ENCODE measurements at regions not wholly inside any gene's neighbourhood (a gene's known extent, or its start where the extent isn't known, plus 50 kb on each side); places are given as distances from the start of the nearest gene placed in this dataset.
"Not testable (repeated sequence)": the region's sequence is repeated elsewhere in the genome, so short reads cannot be mapped to it uniquely, and the experiment has no call there.

DNA sequence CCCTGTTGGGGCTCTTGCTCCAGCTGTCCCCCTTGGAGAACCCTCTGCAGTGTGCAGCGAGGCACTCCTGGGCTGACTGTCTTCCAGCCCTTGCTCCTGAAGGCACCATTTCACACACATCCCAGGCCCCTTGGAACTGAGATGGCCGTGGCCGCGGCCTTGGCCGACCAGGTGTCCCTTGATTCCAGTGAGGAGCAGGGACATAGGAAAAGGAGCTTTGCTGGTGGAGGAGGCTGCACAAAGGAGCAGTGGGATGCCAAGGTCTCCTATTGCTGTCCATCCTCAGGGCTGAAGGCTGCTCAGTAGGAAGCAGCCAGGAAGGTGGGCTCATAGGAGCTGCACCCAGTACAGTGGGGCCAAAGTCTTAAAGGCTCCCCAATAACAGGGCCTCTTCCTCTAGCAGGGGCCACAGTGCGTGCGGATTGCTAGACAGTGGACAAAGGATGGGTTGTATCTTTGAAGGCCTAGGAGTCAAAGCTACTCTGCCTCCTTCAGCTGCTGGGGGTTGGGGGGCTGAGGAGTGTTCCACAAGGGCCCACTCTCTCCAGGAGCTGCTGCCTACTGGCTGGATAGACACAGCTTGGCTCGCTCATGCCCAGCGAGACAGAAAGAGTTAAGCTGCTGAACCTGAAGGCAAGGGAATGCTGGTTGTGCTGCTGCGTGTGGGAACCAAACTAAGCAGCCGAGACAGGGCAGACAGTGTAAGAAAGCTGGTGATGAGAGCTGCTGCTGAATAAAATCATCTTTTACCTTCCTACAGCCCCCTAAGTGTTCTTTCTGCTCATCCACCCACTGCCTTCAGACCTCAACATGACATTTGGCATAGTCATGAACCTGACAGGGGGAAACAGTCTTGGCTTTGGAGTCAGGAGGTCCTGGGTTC is 891.9 kb upstream of the ZNF722 start:
- no peak for DNase-seq

DNA sequence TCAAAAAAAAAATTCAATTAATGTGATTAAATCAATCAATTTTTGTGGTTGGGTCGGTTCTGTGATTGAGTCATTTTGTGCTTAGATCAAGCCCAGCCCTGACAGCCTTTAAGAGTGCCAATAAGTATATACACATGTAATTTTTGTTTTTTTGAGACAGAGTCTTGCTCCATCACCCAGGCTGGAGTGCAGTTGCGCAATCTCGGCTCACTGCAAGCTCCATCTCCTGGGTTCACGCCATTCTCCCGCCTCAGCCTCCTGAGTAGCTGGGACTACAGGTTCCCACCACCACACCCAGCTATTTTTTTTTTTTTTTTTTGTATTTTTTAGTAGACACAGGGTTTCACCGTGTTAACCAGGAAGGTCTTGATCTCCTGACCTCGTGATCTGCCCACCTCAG is 887.1 kb upstream of the ZNF722 start:
- DNase-seq: not testable (repeated sequence)

DNA sequence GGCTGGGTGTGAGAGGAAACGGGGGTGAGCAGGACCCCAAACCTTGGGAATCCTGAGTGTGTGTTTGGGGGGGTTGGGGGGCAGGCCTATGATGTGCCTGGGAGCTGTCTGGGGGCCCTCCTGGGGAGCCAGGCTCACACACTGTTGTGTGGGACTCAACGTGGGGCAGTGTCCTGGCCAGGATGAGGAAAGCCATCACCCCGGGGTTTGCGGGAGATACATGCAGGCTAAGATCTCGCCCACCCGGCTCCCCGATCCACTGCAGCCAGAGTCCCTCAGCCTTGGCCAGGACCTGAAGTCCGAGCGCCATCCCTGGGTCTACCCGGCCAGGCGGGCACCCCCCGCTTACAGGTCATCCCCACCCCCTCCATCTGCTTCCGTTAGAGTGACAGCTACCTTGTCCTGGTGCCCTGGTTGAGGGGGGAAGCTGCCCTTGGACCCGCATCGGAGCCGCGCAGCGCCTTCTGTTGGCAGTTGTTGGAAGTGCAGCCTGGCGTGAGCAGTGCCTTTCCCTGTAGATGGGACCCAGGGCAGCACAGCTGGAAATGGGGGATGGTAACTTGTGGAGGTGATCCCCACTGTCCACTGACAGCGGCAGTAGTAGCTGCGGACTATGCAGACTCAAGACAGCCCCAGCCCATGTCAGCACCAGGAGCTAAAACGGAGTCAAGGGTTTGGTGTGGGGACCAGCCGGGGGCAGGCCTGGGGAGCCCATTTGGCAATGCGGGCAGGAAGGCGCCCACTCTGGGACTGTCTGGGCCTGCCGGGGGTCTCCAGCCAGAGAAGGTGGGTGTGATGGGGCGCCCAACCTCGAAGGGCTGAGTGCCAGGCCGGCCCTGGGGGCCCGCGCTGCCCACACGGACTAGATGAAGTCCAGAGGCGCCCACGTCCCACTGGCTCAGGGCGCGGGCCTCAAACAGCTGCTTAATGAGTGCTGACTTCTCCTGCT is 885.6 kb upstream of the ZNF722 start:
- no peak for DNase-seq

DNA sequence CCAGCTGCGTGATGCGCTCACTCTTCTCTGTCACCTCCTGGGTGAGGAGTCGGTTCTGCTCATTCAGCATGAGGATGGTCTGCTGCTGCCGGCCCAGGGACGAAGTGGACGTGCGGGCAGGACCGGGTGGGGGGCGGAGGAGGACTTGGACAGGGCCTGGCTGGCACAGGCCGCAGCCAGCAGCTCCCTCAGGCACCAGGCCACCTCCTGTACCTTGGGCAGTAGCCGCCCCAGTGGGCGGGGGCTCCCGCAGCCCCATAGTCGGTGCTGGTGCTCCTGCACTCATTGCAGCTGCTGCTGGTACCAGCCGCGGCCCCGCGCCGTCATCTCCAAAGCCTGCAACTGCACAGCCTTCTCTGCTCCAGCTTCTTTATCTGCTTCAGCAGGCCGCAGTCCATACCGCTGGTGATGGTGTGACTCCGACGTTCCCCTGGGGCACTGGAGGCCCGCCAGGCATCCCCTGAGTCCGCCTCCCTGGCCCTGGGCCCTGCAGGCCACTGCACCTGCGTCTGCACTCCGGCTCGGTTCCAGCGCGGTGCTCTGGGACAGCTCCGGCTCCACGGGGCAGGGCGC is 884.9 kb upstream of the ZNF722 start:
- no peak for DNase-seq

DNA sequence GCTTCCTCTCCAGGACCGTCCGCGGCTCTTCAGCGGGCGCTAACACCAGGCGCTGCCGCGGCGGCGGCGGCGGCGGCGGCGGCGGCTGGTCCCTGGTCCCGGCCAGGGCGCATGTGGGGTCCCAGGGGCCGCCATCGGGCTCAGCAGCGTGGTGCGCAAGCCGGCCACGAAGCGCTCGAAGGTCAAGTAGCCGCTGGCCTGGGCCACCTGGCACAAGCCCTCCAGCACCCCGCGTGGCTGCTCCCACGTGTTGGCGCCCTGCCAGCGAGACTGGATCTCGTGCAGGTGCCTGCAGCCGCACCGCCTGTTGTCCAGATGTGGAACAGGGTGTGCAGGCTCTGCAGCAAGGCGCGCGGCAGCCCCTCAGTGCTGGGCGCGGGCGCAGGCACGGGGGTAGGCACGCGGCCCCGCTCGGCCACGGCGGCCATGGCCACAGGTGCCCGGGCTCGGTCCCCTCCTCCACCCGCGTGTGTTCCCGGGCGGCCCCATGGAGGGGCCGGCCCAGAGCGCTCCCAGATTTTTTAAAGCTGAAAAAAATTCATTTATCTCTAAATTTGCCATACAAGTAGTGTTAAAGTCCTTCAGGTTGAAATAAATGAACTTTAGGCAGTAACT is 884.2 kb upstream of the ZNF722 start:
- no peak for DNase-seq

Data from C1 segment of cervical spinal cord (tissue), 14 donors.